ENCODE measurements at regions not wholly inside any gene's neighbourhood (a gene's known extent, or its start where the extent isn't known, plus 50 kb on each side); places are given as distances from the start of the nearest gene placed in this dataset.

DNA sequence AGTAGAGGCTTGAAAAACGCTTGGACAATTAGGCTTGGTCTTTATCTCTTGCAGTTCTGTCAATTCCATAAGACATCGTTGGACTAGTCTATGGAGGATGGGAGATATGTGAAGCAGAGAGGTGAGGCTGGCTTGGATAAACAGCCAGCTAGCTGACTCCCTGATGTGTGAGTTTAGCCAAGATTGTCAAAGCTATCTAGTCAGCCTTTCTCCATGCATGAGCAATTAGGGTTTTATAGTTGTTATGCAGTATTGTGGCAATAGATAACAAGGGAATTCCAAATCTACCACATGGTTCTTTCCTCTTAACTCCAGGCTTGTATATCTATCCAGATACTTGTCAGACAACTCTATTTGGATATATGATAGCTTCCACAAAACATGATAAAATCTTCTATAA is 153.6 kb upstream of the NRXN3 start:
- Mint-ChIP-seq H3K9me3 (peaks cover 0 to 2% (median 0%) of the 10 kb centered on the region in 7 donors), H3K27ac (no peak overlapping the region), H3K27me3 (ENCODE audit: low read depth in 3 of 3) (peaks cover 1 to 4% (median 3%) of the 10 kb centered on the region in 3 donors), H3K36me3 (no peaks in the 10 kb centered on the region), H3K4me1 (no peaks in the 10 kb centered on the region), H3K4me3 (no peak overlapping the region)
- no peaks in the 10 kb centered on the region for H3K4me1 ChIP-seq (ENCODE audit: control insufficient read depth in 1 of 2, insufficient read depth in 2 of 2, low read length in 2 of 2)
- H3K4me3 ChIP-seq (replicated peaks in 1 of 3; ENCODE audit: low read depth in 2 of 3, low read length in 3 of 3): no peak overlapping the region
- no peak overlapping the region for H3K9ac ChIP-seq (ENCODE audit: insufficient read depth, low read length, poor library complexity, severe bottlenecking)
- DNase-seq: no peak
- H2AFZ ChIP-seq (ENCODE audit: insufficient read depth, low read depth, low read length, poor library complexity, severe bottlenecking): no peak overlapping the region
- TF ChIP-seq, protein P1, sequence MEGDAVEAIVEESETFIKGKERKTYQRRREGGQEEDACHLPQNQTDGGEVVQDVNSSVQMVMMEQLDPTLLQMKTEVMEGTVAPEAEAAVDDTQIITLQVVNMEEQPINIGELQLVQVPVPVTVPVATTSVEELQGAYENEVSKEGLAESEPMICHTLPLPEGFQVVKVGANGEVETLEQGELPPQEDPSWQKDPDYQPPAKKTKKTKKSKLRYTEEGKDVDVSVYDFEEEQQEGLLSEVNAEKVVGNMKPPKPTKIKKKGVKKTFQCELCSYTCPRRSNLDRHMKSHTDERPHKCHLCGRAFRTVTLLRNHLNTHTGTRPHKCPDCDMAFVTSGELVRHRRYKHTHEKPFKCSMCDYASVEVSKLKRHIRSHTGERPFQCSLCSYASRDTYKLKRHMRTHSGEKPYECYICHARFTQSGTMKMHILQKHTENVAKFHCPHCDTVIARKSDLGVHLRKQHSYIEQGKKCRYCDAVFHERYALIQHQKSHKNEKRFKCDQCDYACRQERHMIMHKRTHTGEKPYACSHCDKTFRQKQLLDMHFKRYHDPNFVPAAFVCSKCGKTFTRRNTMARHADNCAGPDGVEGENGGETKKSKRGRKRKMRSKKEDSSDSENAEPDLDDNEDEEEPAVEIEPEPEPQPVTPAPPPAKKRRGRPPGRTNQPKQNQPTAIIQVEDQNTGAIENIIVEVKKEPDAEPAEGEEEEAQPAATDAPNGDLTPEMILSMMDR (IDR thresholded peaks at IDR 0.05): no peak
- H3K9me3 ChIP-seq (replicated peaks in 1 of 2; ENCODE audit: control insufficient read depth in 1 of 2, insufficient read depth in 1 of 2, low read length in 2 of 2): no peaks in the 10 kb centered on the region
- peaks cover 0 to 2% of the 10 kb centered on the region in 2 donors for H3K27me3 ChIP-seq (ENCODE audit: control insufficient read depth in 2 of 2, insufficient read depth in 2 of 2, low read length in 2 of 2)
- no peaks in the 10 kb centered on the region for H4K20me1 ChIP-seq (ENCODE audit: insufficient read depth, low read length)
- no peaks in the 10 kb centered on the region for H3K36me3 ChIP-seq (replicated peaks in 1 of 2; ENCODE audit: control insufficient read depth in 1 of 2, insufficient read depth in 2 of 2, low read length in 2 of 2)
- H3K27ac ChIP-seq (ENCODE audit: low read depth in 1 of 2, low read length in 2 of 2): no peak overlapping the region
- H3K79me2 ChIP-seq (ENCODE audit: insufficient read depth, low read length): no peaks in the 10 kb centered on the region
- no peak overlapping the region for H3K4me2 ChIP-seq (replicated peaks; ENCODE audit: extremely low read depth, low read length, poor library complexity, severe bottlenecking)
- intact Hi-C loops (cut with micrococcal nuclease): no loop called here
- WGBS (ENCODE audit: insufficient coverage): 100% methylated on average over 2 of the region's 2 CpGs

DNA sequence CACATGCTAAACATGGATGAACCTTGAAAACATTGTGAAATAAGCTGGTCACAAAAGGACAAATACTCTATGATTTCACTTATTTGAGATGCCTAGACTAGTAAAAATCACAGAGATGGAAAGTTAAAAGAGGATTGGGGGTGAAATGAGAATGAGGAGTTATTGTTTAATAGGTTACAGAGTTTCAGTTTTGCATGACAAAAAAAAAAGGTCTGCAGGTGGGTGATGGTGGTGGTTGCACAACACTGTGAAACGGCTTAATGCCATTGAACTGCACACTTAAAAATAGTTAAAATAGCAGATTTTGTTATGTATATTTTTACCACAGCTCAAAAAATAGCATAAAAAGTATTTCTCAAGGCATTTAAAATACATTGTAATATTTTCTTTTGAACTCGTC is 151.9 kb upstream of the NRXN3 start:
- DNase-seq: no peak
- Histone ChIP-seq H2AFZ (ENCODE audit: insufficient read depth, low read depth, low read length, poor library complexity, severe bottlenecking) (no peak overlapping the region), H3K9ac (ENCODE audit: insufficient read depth, low read length, poor library complexity, severe bottlenecking) (no peak overlapping the region), H3K79me2 (ENCODE audit: insufficient read depth, low read length) (no peaks in the 10 kb centered on the region), H4K20me1 (ENCODE audit: insufficient read depth, low read length) (no peaks in the 10 kb centered on the region), H3K4me1 (ENCODE audit: control insufficient read depth in 1 of 2, insufficient read depth in 2 of 2, low read length in 2 of 2) (no peaks in the 10 kb centered on the region), H3K4me3 (replicated peaks in 1 of 3; ENCODE audit: low read depth in 2 of 3, low read length in 3 of 3) (no peak overlapping the region), H3K27ac (ENCODE audit: low read depth in 1 of 2, low read length in 2 of 2) (no peak overlapping the region), H3K36me3 (replicated peaks in 1 of 2; ENCODE audit: control insufficient read depth in 1 of 2, insufficient read depth in 2 of 2, low read length in 2 of 2) (no peaks in the 10 kb centered on the region), H3K27me3 (ENCODE audit: control insufficient read depth in 2 of 2, insufficient read depth in 2 of 2, low read length in 2 of 2) (no peaks in the 10 kb centered on the region), H3K9me3 (replicated peaks in 1 of 2; ENCODE audit: control insufficient read depth in 1 of 2, insufficient read depth in 1 of 2, low read length in 2 of 2) (no peaks in the 10 kb centered on the region), H3K4me2 (replicated peaks; ENCODE audit: extremely low read depth, low read length, poor library complexity, severe bottlenecking) (no peak overlapping the region)
- no peak overlapping the region for H3K4me3 Mint-ChIP-seq
- H3K27me3 Mint-ChIP-seq (ENCODE audit: low read depth in 3 of 3): peaks cover 0 to 2% (median 1%) of the 10 kb centered on the region in 3 donors
- H3K27ac Mint-ChIP-seq: no peak overlapping the region
- no CpG with 5 or more reads among the region's 2 CpGs for WGBS (ENCODE audit: insufficient coverage)
- intact Hi-C loops (cut with micrococcal nuclease): no loop called here
- H3K9me3 Mint-ChIP-seq: peaks cover 0 to 2% (median 0%) of the 10 kb centered on the region in 7 donors
- no peaks in the 10 kb centered on the region for H3K4me1 Mint-ChIP-seq
- TF ChIP-seq, protein P1 (IDR thresholded peaks at IDR 0.05): no peak
- H3K36me3 Mint-ChIP-seq: no peaks in the 10 kb centered on the region
